Mesendoderm (in vitro differentiated cells): ENCODE measurements at regions not wholly inside any gene's neighbourhood (a gene's known extent, or its start where the extent isn't known, plus 50 kb on each side); places are given as distances from the start of the nearest gene placed in this dataset.

ENCODE experiments used
- DNase-seq: peaks from one replicate; pipeline ENCODE4 v3.0.0; 2013
- H2AK5ac ChIP-seq: 2 replicates; pipeline ENCODE4 v1.6.1; 2013; ENCODE audit warnings: low read length, inconsistent platforms
- H2BK120ac ChIP-seq: 2 replicates; pipeline ENCODE4 v1.6.1; 2013; ENCODE audit warnings: low read depth, mild to moderate bottlenecking, low read length, moderate library complexity, mixed read lengths
- H2BK15ac ChIP-seq: replicated peaks from 2 replicates; pipeline ENCODE4 v1.6.1; 2013; ENCODE audit warnings: low read depth, mild to moderate bottlenecking, moderate library complexity
- H2BK5ac ChIP-seq: 2 replicates; pipeline ENCODE4 v1.6.1; 2013; ENCODE audit warnings: low read length, inconsistent platforms
- H3K18ac ChIP-seq: 2 replicates; pipeline ENCODE4 v1.6.1; 2013; ENCODE audit warnings: mild to moderate bottlenecking, low read length, mixed read lengths
- H3K23ac ChIP-seq: one replicate; pipeline ENCODE4 v1.6.1; 2013; ENCODE audit warnings: low read length
- H3K27ac ChIP-seq: 2 replicates; pipeline ENCODE4 v1.5.1; 2013; ENCODE audit warnings: low read depth, mild to moderate bottlenecking, inconsistent platforms, low read length, moderate library complexity
- H3K27me3 ChIP-seq: 2 replicates; pipeline ENCODE4 v1.6.1; 2013; ENCODE audit warnings: low read length, control low read depth, mild to moderate bottlenecking, inconsistent platforms; ENCODE audit not compliant: insufficient read depth, poor library complexity
- H3K36me3 ChIP-seq: 2 replicates; pipeline ENCODE4 v1.6.1; 2013; ENCODE audit warnings: low read length, inconsistent platforms; ENCODE audit not compliant: control insufficient read depth, insufficient read depth
- H3K4ac ChIP-seq: one replicate; pipeline ENCODE4 v1.6.1; 2013; ENCODE audit warnings: low read depth, mild to moderate bottlenecking, low read length, moderate library complexity
- H3K4me1 ChIP-seq: 2 replicates; pipeline ENCODE4 v1.6.1; 2013; ENCODE audit warnings: low read depth, low read length, inconsistent platforms; ENCODE audit not compliant: control insufficient read depth
- H3K4me2 ChIP-seq: 2 replicates; pipeline ENCODE4 v1.6.1; 2013; ENCODE audit warnings: low read length
- H3K4me3 ChIP-seq: 2 replicates; pipeline ENCODE4 v1.5.1; 2013; ENCODE audit warnings: mild to moderate bottlenecking, low read length
- H3K56ac ChIP-seq: one replicate; pipeline ENCODE4 v1.6.1; 2013; ENCODE audit warnings: low read length
- H3K79me1 ChIP-seq: 2 replicates; pipeline ENCODE4 v1.6.1; 2013; ENCODE audit warnings: low read length, inconsistent platforms
- H3K79me2 ChIP-seq: 2 replicates; pipeline ENCODE4 v1.6.1; 2013; ENCODE audit warnings: mild to moderate bottlenecking, low read length; ENCODE audit not compliant: control insufficient read depth, insufficient read depth
- H3K9ac ChIP-seq: 2 replicates; pipeline ENCODE4 v1.6.1; 2013; ENCODE audit warnings: low read length, inconsistent platforms
- H4K5ac ChIP-seq: one replicate; pipeline ENCODE4 v1.6.1; 2013; ENCODE audit warnings: low read length
- H4K8ac ChIP-seq: one replicate; pipeline ENCODE4 v1.6.1; 2013; ENCODE audit warnings: low read depth, mild to moderate bottlenecking, control low read depth, low read length, moderate library complexity
- WGBS: extraction: QIAGEN DNeasy Blood & Tissue Kit; methylation state at CpG from one replicate; pipeline ENCODE4 v1.1.7; 2013; ENCODE audit warnings: low lambda C conversion rate, missing lambda C conversion rate; ENCODE audit not compliant: insufficient coverage; ENCODE audit errors: extremely low coverage; 5-methylcytosine and 5-hydroxymethylcytosine counted together

DNA sequence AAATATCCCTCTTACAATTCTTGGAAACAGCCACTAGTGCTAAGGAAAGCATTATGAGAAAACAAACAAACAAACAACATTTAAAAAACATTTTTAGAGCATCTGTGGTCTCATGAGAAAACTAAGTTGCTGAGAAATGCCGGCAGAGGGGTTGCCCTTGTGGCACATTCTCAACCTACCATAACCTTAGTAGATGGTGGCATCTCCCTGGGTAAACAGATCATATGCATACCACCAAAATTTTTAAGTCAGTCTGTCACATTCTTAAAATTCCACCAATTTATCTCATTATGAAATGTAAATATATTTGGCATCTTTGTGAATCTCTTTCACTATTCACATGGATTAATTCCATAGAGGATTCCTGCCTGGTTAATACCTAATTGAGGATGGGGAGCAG, 575.7 kb upstream of the MARCKS start:
- H3K9ac ChIP-seq = no peak overlapping the region
- no peak overlapping the region for H2BK120ac ChIP-seq
- H3K4ac ChIP-seq = no peak overlapping the region
- H3K23ac ChIP-seq = no peak overlapping the region
- H3K18ac ChIP-seq = no peak overlapping the region
- H3K36me3 ChIP-seq = no peaks in the 10 kb centered on the region
- WGBS = no CpG with 5 or more reads among the region's 1 CpG
- no peak overlapping the region for H3K56ac ChIP-seq
- H3K4me2 ChIP-seq = no peak overlapping the region
- no peak overlapping the region for H2BK15ac ChIP-seq
- H3K4me1 ChIP-seq = no peaks in the 10 kb centered on the region
- H2BK5ac ChIP-seq = no peak overlapping the region
- DNase-seq = peak; percentile 18
- no peaks in the 10 kb centered on the region for H3K79me2 ChIP-seq
- no peak overlapping the region for H3K4me3 ChIP-seq
- H3K79me1 ChIP-seq = no peaks in the 10 kb centered on the region
- no peak overlapping the region for H2AK5ac ChIP-seq
- H3K27ac ChIP-seq = no peak overlapping the region
- no peaks in the 10 kb centered on the region for H3K27me3 ChIP-seq
- H4K8ac ChIP-seq = no peak overlapping the region
- H4K5ac ChIP-seq = no peak overlapping the region

GRCh38 chr6:113287396-113287795, 569.7 kb upstream of the MARCKS start:
- Histone ChIP-seq H3K79me1 (no peaks in the 10 kb centered on the region), H2AK5ac (no peak overlapping the region), H4K5ac (no peak overlapping the region), H3K27me3 (no peaks in the 10 kb centered on the region), H3K56ac (no peak overlapping the region), H2BK5ac (no peak overlapping the region), H4K8ac (no peak overlapping the region), H3K18ac (no peak overlapping the region), H3K79me2 (no peaks in the 10 kb centered on the region), H3K36me3 (no peaks in the 10 kb centered on the region), H3K23ac (no peak overlapping the region), H3K4me2 (no peak overlapping the region), H3K4me3 (no peak overlapping the region), H3K4me1 (no peaks in the 10 kb centered on the region), H3K9ac (no peak overlapping the region), H3K4ac (no peak overlapping the region), H2BK15ac (no peak overlapping the region), H2BK120ac (no peak overlapping the region), H3K27ac (no peak overlapping the region)
- no CpG with 5 or more reads among the region's 2 CpGs for WGBS
- DNase-seq = no peak

DNA sequence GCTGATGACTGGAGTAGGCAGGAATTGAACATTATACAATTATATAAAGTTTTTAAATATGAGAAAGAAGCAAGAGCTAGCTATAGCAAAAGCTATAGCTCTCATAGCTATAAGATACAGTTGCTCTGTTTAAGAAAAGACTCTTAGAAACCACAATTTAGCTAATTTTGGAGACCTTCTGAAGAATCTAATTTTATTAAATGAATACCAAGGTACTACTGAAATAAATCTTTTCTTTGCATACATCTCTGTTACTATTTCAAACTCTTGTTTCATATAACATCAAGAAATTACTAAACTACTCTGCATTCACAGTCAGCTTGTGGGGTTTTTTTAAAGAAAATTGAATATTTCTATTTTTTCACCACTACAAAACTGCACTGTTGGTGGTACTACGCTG, 568.7 kb upstream of the MARCKS start:
- no peak overlapping the region for H3K4ac ChIP-seq
- no peak for DNase-seq
- H3K4me1 ChIP-seq = no peaks in the 10 kb centered on the region
- no peak overlapping the region for H3K4me2 ChIP-seq
- H4K8ac ChIP-seq = no peak overlapping the region
- H3K36me3 ChIP-seq = no peaks in the 10 kb centered on the region
- no peak overlapping the region for H3K56ac ChIP-seq
- H3K27ac ChIP-seq = no peak overlapping the region
- no peaks in the 10 kb centered on the region for H3K79me1 ChIP-seq
- H2AK5ac ChIP-seq = no peak overlapping the region
- H3K79me2 ChIP-seq = no peaks in the 10 kb centered on the region
- H3K4me3 ChIP-seq = no peak overlapping the region
- H3K23ac ChIP-seq = no peak overlapping the region
- no peak overlapping the region for H2BK120ac ChIP-seq
- no peak overlapping the region for H2BK15ac ChIP-seq
- no peaks in the 10 kb centered on the region for H3K27me3 ChIP-seq
- H2BK5ac ChIP-seq = no peak overlapping the region
- WGBS = no CpG with 5 or more reads among the region's 1 CpG
- no peak overlapping the region for H3K9ac ChIP-seq
- no peak overlapping the region for H3K18ac ChIP-seq
- no peak overlapping the region for H4K5ac ChIP-seq

DNA sequence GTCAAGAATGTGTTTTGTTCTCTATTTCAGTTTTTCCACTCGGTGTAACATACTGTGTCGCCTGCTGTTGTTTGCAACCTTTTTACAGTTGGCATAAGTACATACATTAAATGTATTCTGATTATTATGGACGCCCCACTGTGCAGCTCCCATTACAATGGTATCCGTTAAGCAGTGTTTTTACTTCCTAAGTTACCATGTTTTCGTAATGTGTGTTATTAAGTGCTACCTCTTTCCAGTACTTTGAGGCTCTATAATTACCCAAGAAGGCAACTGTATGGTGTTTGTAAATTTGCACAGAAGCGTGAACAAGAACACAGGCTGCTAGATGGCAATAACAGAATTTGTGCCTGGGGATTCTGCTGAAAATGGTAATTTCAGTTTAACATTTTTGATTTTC, 568.0 kb upstream of the MARCKS start:
- H4K5ac ChIP-seq = no peak overlapping the region
- no peaks in the 10 kb centered on the region for H3K79me1 ChIP-seq
- no peak overlapping the region for H3K27ac ChIP-seq
- no peaks in the 10 kb centered on the region for H3K4me1 ChIP-seq
- no peak for DNase-seq
- H3K56ac ChIP-seq = no peak overlapping the region
- no CpG with 5 or more reads among the region's 6 CpGs for WGBS
- no peaks in the 10 kb centered on the region for H3K79me2 ChIP-seq
- H2BK15ac ChIP-seq = no peak overlapping the region
- no peak overlapping the region for H3K4me3 ChIP-seq
- H2AK5ac ChIP-seq = no peak overlapping the region
- no peak overlapping the region for H2BK5ac ChIP-seq
- H3K4ac ChIP-seq = no peak overlapping the region
- no peaks in the 10 kb centered on the region for H3K27me3 ChIP-seq
- H3K36me3 ChIP-seq = no peaks in the 10 kb centered on the region
- no peak overlapping the region for H3K23ac ChIP-seq
- H3K18ac ChIP-seq = no peak overlapping the region
- no peak overlapping the region for H3K9ac ChIP-seq
- no peak overlapping the region for H3K4me2 ChIP-seq
- no peak overlapping the region for H4K8ac ChIP-seq
- no peak overlapping the region for H2BK120ac ChIP-seq

- H3K4me2 ChIP-seq = no peak overlapping the region
- H3K27me3 ChIP-seq = no peaks in the 10 kb centered on the region
- no peak overlapping the region for H3K56ac ChIP-seq
- no peaks in the 10 kb centered on the region for H3K79me2 ChIP-seq
- H3K27ac ChIP-seq = no peak overlapping the region
- no peak overlapping the region for H4K5ac ChIP-seq
- no peak overlapping the region for H3K4ac ChIP-seq
- H4K8ac ChIP-seq = no peak overlapping the region
- H3K4me1 ChIP-seq = no peaks in the 10 kb centered on the region
- WGBS = no CpG with 5 or more reads among the region's 1 CpG
- H2BK15ac ChIP-seq = no peak overlapping the region
- no peak for DNase-seq
- no peak overlapping the region for H2BK120ac ChIP-seq
- H2BK5ac ChIP-seq = no peak overlapping the region
- no peak overlapping the region for H3K23ac ChIP-seq
- no peak overlapping the region for H3K18ac ChIP-seq
- H2AK5ac ChIP-seq = no peak overlapping the region
- no peaks in the 10 kb centered on the region for H3K36me3 ChIP-seq
- H3K4me3 ChIP-seq = no peak overlapping the region
- no peak overlapping the region for H3K9ac ChIP-seq
- no peaks in the 10 kb centered on the region for H3K79me1 ChIP-seq
Measured at GRCh38 chr6:113290684-113291083, 566.5 kb upstream of the MARCKS start.

DNA sequence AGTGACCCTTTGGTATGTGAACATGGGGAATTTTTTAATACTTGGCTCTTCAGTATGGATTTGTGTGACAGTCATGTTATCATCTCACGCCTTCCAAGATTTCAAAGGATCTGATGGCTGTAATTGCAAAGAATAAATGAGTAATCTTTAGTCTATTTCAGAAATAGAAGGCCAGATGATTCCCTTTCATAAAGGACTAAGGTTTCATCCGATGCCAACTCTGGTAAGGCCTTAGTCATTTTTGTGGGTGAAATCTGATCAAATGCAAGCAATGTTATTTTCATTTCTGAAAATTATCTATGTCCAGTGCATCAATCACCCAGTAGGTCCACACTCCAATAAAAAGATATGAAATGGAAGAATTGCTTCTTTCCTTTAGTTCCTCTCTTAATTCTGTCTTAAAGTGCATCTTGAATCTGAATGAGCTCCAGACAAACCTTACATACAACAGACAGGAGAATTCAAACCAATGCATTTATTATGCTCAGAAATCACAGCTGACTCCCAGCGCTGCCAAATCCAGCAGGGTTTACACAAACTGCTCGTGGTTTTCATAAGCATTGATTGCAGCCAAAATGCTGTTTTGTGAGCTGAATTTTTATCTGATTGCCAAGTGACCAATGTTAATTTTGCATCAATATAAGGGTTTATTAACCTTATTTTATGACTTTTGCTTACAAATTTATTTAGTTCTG, 565.2 kb upstream of the MARCKS start:
- no peak overlapping the region for H2BK5ac ChIP-seq
- no peak overlapping the region for H2BK15ac ChIP-seq
- WGBS = no CpG with 5 or more reads among the region's 4 CpGs

More for the DNA sequence above, 565.2 kb upstream of the MARCKS start:
- Histone ChIP-seq H3K23ac (no peak overlapping the region), H2BK120ac (no peak overlapping the region), H3K18ac (no peak overlapping the region), H3K4me3 (no peak overlapping the region), H4K5ac (no peak overlapping the region), H3K4ac (no peak overlapping the region), H3K27me3 (no peaks in the 10 kb centered on the region), H3K4me2 (no peak overlapping the region), H3K27ac (no peak overlapping the region), H3K79me2 (no peaks in the 10 kb centered on the region), H3K9ac (no peak overlapping the region), H3K4me1 (no peaks in the 10 kb centered on the region), H3K79me1 (no peaks in the 10 kb centered on the region), H4K8ac (no peak overlapping the region), H3K36me3 (no peaks in the 10 kb centered on the region), H3K56ac (no peak overlapping the region), H2AK5ac (no peak overlapping the region)
- no peak for DNase-seq
